ENCODE measurements at regions not wholly inside any gene's neighbourhood (a gene's known extent, or its start where the extent isn't known, plus 50 kb on each side); places are given as distances from the start of the nearest gene placed in this dataset.

DNA sequence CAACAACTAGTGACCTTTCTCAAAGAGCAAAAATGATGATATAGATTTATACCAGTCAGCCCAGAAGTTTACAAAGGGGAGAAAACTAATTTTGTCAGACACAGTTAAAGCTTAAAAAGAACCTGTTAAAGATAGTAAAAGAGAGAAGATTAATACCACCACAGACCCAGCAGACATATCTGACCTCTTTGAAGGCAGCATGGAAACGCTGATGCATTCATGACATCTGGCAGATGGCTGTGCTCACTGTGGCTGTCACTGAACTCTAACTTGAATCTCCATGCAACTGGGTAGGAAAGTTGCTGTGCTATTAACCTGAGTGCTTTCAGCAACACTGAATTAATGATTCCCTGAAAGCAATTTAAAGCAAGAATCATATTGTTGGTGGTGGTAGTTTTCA is 159.8 kb upstream of the PRDM1 start:
- WGBS (ENCODE audit: insufficient coverage) = 89% methylated on average over 1 of the region's 1 CpG
- Histone ChIP-seq H3K4me3 (ENCODE audit: control extremely low read depth in 1 of 5, extremely low read depth in 1 of 5, insufficient read depth in 1 of 5, low read depth in 2 of 5, low read length in 4 of 5) (no peak overlapping the region), H3K9me3 (ENCODE audit: control extremely low read depth in 1 of 3, control insufficient read depth in 2 of 3, insufficient read depth in 1 of 3, low read length in 2 of 3) (no peaks in the 10 kb centered on the region), H3K36me3 (replicated peaks in 1 of 2; ENCODE audit: control extremely low read depth in 1 of 2, control insufficient read depth in 1 of 2, extremely low read depth in 1 of 2, insufficient read depth in 2 of 2, low read length in 1 of 2) (no peaks in the 10 kb centered on the region), H4K20me1 (ENCODE audit: control insufficient read depth, insufficient read depth, low read length, poor library complexity, severe bottlenecking) (no peaks in the 10 kb centered on the region), H2AFZ (ENCODE audit: insufficient read depth, low read depth, low read length, poor library complexity, severe bottlenecking) (no peak overlapping the region), H3K9ac (ENCODE audit: low read length) (no peak overlapping the region), H3K79me2 (ENCODE audit: control insufficient read depth, insufficient read depth, low read length) (no peaks in the 10 kb centered on the region), H3K4me1 (ENCODE audit: control insufficient read depth in 2 of 2, insufficient read depth in 2 of 2, low read length in 2 of 2) (no peaks in the 10 kb centered on the region), H3K27ac (ENCODE audit: low read length in 2 of 2) (no peak overlapping the region), H3K27me3 (replicated peaks in 1 of 4; ENCODE audit: control extremely low read depth in 1 of 4, control insufficient read depth in 3 of 4, insufficient read depth in 4 of 4, low read length in 3 of 4) (peaks cover 0 to 3% (median 0%) of the 10 kb centered on the region in 4 experiments), H3K4me2 (replicated peaks; ENCODE audit: low read depth, low read length, poor library complexity, severe bottlenecking) (no peak overlapping the region)
- ATAC-seq (ENCODE audit: low read depth) = no peak
- Mint-ChIP-seq H3K4me1 (no peaks in the 10 kb centered on the region), H3K27me3 (peaks cover 6% of the 10 kb centered on the region), H3K27ac (no peak overlapping the region), H3K9me3 (ENCODE audit: insufficient read depth) (no peaks in the 10 kb centered on the region), H3K4me3 (no peak overlapping the region)
- DNase-seq = no peak
- TF ChIP-seq, protein P1, sequence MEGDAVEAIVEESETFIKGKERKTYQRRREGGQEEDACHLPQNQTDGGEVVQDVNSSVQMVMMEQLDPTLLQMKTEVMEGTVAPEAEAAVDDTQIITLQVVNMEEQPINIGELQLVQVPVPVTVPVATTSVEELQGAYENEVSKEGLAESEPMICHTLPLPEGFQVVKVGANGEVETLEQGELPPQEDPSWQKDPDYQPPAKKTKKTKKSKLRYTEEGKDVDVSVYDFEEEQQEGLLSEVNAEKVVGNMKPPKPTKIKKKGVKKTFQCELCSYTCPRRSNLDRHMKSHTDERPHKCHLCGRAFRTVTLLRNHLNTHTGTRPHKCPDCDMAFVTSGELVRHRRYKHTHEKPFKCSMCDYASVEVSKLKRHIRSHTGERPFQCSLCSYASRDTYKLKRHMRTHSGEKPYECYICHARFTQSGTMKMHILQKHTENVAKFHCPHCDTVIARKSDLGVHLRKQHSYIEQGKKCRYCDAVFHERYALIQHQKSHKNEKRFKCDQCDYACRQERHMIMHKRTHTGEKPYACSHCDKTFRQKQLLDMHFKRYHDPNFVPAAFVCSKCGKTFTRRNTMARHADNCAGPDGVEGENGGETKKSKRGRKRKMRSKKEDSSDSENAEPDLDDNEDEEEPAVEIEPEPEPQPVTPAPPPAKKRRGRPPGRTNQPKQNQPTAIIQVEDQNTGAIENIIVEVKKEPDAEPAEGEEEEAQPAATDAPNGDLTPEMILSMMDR (IDR thresholded peaks at IDR 0.05) = no peak
- no peak for TF ChIP-seq EZH2 (IDR thresholded peaks at IDR 0.05; ENCODE audit: borderline replicate concordance, insufficient read depth, low read depth, low read length, poor library complexity, severe bottlenecking)
- intact Hi-C loops (cut with micrococcal nuclease) = no loop called here
- POLR2A ChIA-PET = no interaction called here
- CTCF ChIA-PET = no interaction called here

DNA sequence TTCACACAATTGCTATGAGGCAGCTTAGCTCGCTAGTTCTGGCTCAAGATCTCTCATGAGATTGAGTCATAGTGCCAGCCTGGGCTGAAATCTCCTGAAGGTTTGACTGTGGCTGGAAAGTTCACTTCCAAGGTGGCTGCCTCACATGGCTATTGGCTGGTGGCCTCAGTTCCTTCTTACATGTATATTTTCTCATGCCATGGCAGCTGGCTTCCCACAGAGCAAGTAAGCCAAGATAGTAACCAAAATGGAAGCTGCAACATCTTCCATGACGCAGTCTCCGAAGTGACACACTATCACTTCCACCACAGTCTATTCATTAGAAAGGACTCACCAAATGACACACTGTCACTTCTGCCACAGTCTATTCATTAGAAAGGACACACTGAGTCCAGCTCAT is 160.4 kb upstream of the PRDM1 start:
- ChIA-PET POLR2A (no interaction called here), CTCF (interaction anchor here (0.7 kb wide), 1 partner anchor 38 kb away, joined by 3 read pairs; no protein-coding TSS in a partner anchor)
- Histone ChIP-seq H3K4me3 (ENCODE audit: control extremely low read depth in 1 of 5, extremely low read depth in 1 of 5, insufficient read depth in 1 of 5, low read depth in 2 of 5, low read length in 4 of 5) (no peak overlapping the region), H3K27ac (ENCODE audit: low read length in 2 of 2) (no peak overlapping the region), H3K27me3 (replicated peaks in 1 of 4; ENCODE audit: control extremely low read depth in 1 of 4, control insufficient read depth in 3 of 4, insufficient read depth in 4 of 4, low read length in 3 of 4) (peaks cover 0 to 4% (median 0%) of the 10 kb centered on the region in 4 experiments), H2AFZ (ENCODE audit: insufficient read depth, low read depth, low read length, poor library complexity, severe bottlenecking) (no peak overlapping the region), H3K4me1 (ENCODE audit: control insufficient read depth in 2 of 2, insufficient read depth in 2 of 2, low read length in 2 of 2) (no peaks in the 10 kb centered on the region), H3K9me3 (ENCODE audit: control extremely low read depth in 1 of 3, control insufficient read depth in 2 of 3, insufficient read depth in 1 of 3, low read length in 2 of 3) (no peaks in the 10 kb centered on the region), H3K36me3 (replicated peaks in 1 of 2; ENCODE audit: control extremely low read depth in 1 of 2, control insufficient read depth in 1 of 2, extremely low read depth in 1 of 2, insufficient read depth in 2 of 2, low read length in 1 of 2) (no peaks in the 10 kb centered on the region), H4K20me1 (ENCODE audit: control insufficient read depth, insufficient read depth, low read length, poor library complexity, severe bottlenecking) (no peaks in the 10 kb centered on the region), H3K4me2 (replicated peaks; ENCODE audit: low read depth, low read length, poor library complexity, severe bottlenecking) (no peak overlapping the region), H3K9ac (ENCODE audit: low read length) (no peak overlapping the region), H3K79me2 (ENCODE audit: control insufficient read depth, insufficient read depth, low read length) (no peaks in the 10 kb centered on the region)
- TF ChIP-seq EZH2 (IDR thresholded peaks at IDR 0.05; ENCODE audit: borderline replicate concordance, insufficient read depth, low read depth, low read length, poor library complexity, severe bottlenecking) = no peak
- TF ChIP-seq, protein P1 (IDR thresholded peaks at IDR 0.05) = no peak
- no peaks in the 10 kb centered on the region for H3K9me3 Mint-ChIP-seq (ENCODE audit: insufficient read depth)
- peaks cover 6% of the 10 kb centered on the region for H3K27me3 Mint-ChIP-seq
- H3K27ac Mint-ChIP-seq = no peak overlapping the region
- no peaks in the 10 kb centered on the region for H3K4me1 Mint-ChIP-seq
- no peak for ATAC-seq (ENCODE audit: low read depth)
- DNase-seq = no peak
- no peak overlapping the region for H3K4me3 Mint-ChIP-seq
- intact Hi-C loops (cut with micrococcal nuclease) = no loop called here
- 93% methylated on average over 2 of the region's 3 CpGs for WGBS (ENCODE audit: insufficient coverage)
